Activated naive CD8-positive, alpha-beta T cell treated with anti-CD3 and anti-CD28 coated beads, Interleukin-2, amount 50 U/mL, for 24 hours (primary cell): ENCODE measurements at regions not wholly inside any gene's neighbourhood (a gene's known extent, or its start where the extent isn't known, plus 50 kb on each side); places are given as distances from the start of the nearest gene placed in this dataset.
"Not testable (repeated sequence)": the region's sequence is repeated elsewhere in the genome, so short reads cannot be mapped to it uniquely, and the experiment has no call there.

ENCODE experiments used
- ATAC-seq: fragments of 150-1000 bp; cut with Tn5 transposase; one replicate; pipeline ENCODE4 v1.10.0; 2021
- DNase-seq: peaks from one replicate; pipeline ENCODE4 v3.0.0; 2021
- H3K27ac Mint-ChIP-seq: one replicate; pipeline ENCODE4 v1.8.0; 2021; ENCODE audit warnings: mild to moderate bottlenecking, mixed read lengths
- H3K27me3 Mint-ChIP-seq: one replicate; pipeline ENCODE4 v1.8.0; 2021; ENCODE audit warnings: mixed read lengths
- H3K36me3 Mint-ChIP-seq: one replicate; pipeline ENCODE4 v1.8.0; 2021; ENCODE audit warnings: low read depth, mixed read lengths
- H3K4me1 Mint-ChIP-seq: one replicate; pipeline ENCODE4 v1.8.0; 2021; ENCODE audit warnings: mixed read lengths
- H3K4me3 Mint-ChIP-seq: one replicate; pipeline ENCODE4 v1.8.0; 2021; ENCODE audit warnings: mild to moderate bottlenecking, moderate library complexity, mixed read lengths
- H3K9me3 Mint-ChIP-seq: one replicate; pipeline ENCODE4 v1.8.0; 2021; ENCODE audit warnings: mixed read lengths

DNA sequence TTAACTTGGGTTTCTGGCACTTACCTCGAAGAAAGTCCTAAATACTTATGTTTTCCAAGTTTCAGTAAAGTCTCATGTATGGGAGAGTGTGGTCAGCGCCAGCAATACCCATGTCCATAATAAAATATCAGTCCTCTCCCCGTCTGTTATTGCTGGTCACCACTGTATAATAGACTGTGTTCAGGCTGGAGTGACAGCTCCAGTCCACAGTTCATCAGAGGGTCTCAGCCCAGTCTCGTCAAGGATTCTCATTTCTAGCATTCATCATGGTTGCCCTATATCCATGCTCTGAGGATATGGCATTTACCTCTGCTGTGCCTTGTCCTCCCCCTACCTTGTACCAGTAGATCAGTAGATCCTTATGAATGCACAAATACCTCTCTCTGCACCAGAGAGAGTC is 384.5 kb downstream of the NPIPA7 start:
- Mint-ChIP-seq H3K27ac (no peak overlapping the region), H3K36me3 (no peaks in the 10 kb centered on the region), H3K4me1 (no peaks in the 10 kb centered on the region), H3K27me3 (peaks cover 5% of the 10 kb centered on the region), H3K4me3 (no peak overlapping the region), H3K9me3 (peaks cover 4% of the 10 kb centered on the region)
- DNase-seq = no peak
- ATAC-seq = no peak

DNA sequence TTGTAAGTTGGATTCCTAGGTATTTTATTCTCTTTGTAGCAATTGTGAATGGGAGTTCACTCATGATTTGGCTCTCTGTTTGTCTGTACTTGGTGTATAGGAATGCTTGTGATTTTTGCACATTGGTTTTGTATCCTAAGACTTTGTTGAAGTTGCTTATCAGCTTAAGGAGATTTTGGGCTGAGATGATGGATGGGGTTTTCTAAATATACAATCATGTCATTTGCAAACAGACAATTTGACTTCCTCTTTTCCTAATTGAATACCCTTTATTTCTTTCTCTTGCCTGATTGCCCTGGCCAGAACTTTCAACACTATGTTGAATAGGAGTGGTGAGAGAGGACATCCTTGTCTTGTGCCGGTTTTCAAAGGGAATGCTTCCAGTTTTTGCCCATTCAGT is 391.8 kb downstream of the NPIPA7 start:
- not testable (repeated sequence) for DNase-seq, H3K4me1 Mint-ChIP-seq, H3K27ac Mint-ChIP-seq, ATAC-seq, H3K4me3 Mint-ChIP-seq, H3K9me3 Mint-ChIP-seq, H3K36me3 Mint-ChIP-seq
- peaks cover 10% of the 10 kb centered on the region for H3K27me3 Mint-ChIP-seq

GRCh38 chr16:16774389-16774788 is 395.4 kb downstream of the NPIPA7 start:
- ATAC-seq (no peak), DNase-seq (no peak)
- no peak overlapping the region for H3K4me3 Mint-ChIP-seq
- no peak overlapping the region for H3K27ac Mint-ChIP-seq
- no peaks in the 10 kb centered on the region for H3K9me3 Mint-ChIP-seq
- peaks cover 7% of the 10 kb centered on the region for H3K27me3 Mint-ChIP-seq
- H3K36me3 Mint-ChIP-seq = no peaks in the 10 kb centered on the region
- no peaks in the 10 kb centered on the region for H3K4me1 Mint-ChIP-seq

GRCh38 chr16:16778332-16778731 is 399.4 kb downstream of the NPIPA7 start:
- no peak overlapping the region for H3K27ac Mint-ChIP-seq
- H3K36me3 Mint-ChIP-seq = no peaks in the 10 kb centered on the region
- DNase-seq (no peak), ATAC-seq (no peak)
- H3K27me3 Mint-ChIP-seq = peaks cover 2% of the 10 kb centered on the region
- no peak overlapping the region for H3K4me3 Mint-ChIP-seq
- H3K4me1 Mint-ChIP-seq = no peaks in the 10 kb centered on the region
- no peaks in the 10 kb centered on the region for H3K9me3 Mint-ChIP-seq

DNA sequence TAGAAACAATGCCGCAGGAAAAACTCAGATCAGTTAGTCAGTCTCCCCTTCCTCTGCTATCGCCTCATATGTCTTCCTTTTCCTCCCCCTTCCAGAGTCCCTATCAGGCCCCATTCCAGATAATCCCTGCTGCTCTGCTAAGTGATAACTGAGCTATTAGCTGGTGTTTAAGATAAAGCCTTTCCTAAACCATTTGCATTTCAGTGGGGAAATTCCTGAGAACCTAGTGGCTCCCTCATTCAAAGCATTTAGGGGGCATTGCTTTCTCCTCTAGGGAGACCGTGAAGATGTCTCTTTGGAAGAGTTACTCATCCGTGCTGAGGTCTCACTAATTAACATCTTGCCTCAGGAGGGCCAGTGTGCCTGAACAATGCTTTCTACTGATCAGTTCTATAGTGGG is 401.6 kb downstream of the NPIPA7 start:
- Mint-ChIP-seq H3K27ac (no peak overlapping the region), H3K4me1 (no peaks in the 10 kb centered on the region), H3K36me3 (no peaks in the 10 kb centered on the region), H3K27me3 (peaks cover 2% of the 10 kb centered on the region), H3K9me3 (no peaks in the 10 kb centered on the region), H3K4me3 (no peak overlapping the region)
- ATAC-seq = no peak
- DNase-seq = no peak

- H3K36me3 Mint-ChIP-seq = no peaks in the 10 kb centered on the region
- no peaks in the 10 kb centered on the region for H3K27me3 Mint-ChIP-seq
- H3K27ac Mint-ChIP-seq = no peak overlapping the region
- H3K4me1 Mint-ChIP-seq = no peaks in the 10 kb centered on the region
- ATAC-seq (no peak), DNase-seq (no peak)
- no peak overlapping the region for H3K4me3 Mint-ChIP-seq
- no peaks in the 10 kb centered on the region for H3K9me3 Mint-ChIP-seq
Observed at GRCh38 chr16:16782153-16782552, 403.2 kb downstream of the NPIPA7 start.

DNA sequence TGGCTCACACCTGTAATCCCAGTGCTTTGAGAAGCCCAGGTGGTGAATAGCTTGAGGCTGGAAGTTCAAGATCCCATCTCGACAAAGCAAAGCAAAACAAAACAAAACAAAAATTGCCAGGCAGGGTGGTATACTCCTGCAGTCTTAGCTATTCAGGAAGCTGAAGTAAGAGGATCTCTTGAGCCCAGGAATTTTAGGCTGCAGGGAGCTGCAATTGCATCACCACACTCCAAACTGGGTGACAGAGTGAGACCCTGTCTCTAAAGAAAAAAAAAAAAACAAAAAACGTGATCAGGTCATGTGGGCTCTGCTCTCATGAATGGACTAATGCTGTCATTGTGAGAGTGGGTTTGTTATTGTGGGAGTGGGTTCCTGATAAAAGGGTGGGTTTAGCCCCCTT is 409.1 kb downstream of the NPIPA7 start:
- Mint-ChIP-seq H3K27ac (no peak overlapping the region), H3K4me3 (no peak overlapping the region), H3K9me3 (peaks cover 10% of the 10 kb centered on the region), H3K27me3 (peaks cover 2% of the 10 kb centered on the region), H3K4me1 (no peaks in the 10 kb centered on the region), H3K36me3 (peaks cover 4% of the 10 kb centered on the region)
- no peak for DNase-seq
- no peak for ATAC-seq

GRCh38 chr16:16790597-16790996 is 411.7 kb downstream of the NPIPA7 start:
- H3K9me3 Mint-ChIP-seq = peaks cover 10% of the 10 kb centered on the region
- ATAC-seq (no peak), DNase-seq (no peak)
- H3K4me1 Mint-ChIP-seq = no peaks in the 10 kb centered on the region
- H3K36me3 Mint-ChIP-seq = peaks cover 4% of the 10 kb centered on the region
- no peak overlapping the region for H3K4me3 Mint-ChIP-seq
- no peak overlapping the region for H3K27ac Mint-ChIP-seq
- peaks cover 2% of the 10 kb centered on the region for H3K27me3 Mint-ChIP-seq

DNA sequence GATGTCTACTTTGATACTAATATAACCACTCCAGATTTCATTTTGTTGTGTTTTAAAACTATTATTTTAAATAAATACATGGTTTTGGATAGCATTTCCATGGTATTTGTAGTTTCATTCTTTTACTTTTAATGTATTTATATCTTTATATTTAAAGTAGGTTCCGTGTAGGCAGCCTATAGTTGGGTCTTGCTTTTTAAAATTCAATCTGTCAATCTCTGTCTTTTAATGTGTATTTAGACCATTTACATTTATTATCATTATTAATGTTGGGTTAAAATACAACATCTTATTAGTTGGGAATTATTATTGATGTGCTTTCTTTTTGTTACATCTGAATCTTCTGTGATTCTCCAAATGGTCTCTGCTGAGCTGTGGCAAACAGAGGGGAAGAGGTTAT is 412.1 kb downstream of the NPIPA7 start:
- no peak overlapping the region for H3K4me3 Mint-ChIP-seq
- H3K4me1 Mint-ChIP-seq = no peaks in the 10 kb centered on the region
- DNase-seq (no peak), ATAC-seq (no peak)
- no peak overlapping the region for H3K27ac Mint-ChIP-seq
- H3K9me3 Mint-ChIP-seq = peaks cover 10% of the 10 kb centered on the region
- H3K36me3 Mint-ChIP-seq = peaks cover 4% of the 10 kb centered on the region
- H3K27me3 Mint-ChIP-seq = peaks cover 2% of the 10 kb centered on the region

DNA sequence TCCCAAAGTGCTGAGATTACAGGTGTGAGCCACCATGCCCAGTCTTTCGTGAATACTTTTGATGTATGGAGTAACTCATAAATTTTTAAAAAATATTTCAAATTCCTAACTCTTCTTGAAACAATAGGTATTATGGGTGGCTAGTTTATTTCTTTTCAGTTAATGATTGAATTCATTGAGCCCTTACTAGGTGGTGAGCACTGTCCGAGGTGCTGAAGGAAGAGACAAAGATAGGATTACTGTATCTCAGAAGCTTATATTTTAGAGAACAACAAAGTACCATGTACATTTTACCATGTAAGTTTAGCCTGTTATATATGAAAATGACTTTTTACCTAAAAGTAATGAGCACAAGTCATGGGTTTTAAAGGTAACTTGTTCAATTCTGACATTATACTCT is 418.3 kb downstream of the NPIPA7 start:
- Mint-ChIP-seq H3K27me3 (peaks cover 3% of the 10 kb centered on the region), H3K4me1 (no peaks in the 10 kb centered on the region), H3K9me3 (no peaks in the 10 kb centered on the region), H3K36me3 (peaks cover under 1% of the 10 kb centered on the region), H3K27ac (no peak overlapping the region), H3K4me3 (no peak overlapping the region)
- no peak for ATAC-seq
- no peak for DNase-seq

- Mint-ChIP-seq H3K4me1 (no peaks in the 10 kb centered on the region), H3K27me3 (peaks cover 3% of the 10 kb centered on the region), H3K4me3 (no peak overlapping the region), H3K9me3 (no peaks in the 10 kb centered on the region), H3K36me3 (no peaks in the 10 kb centered on the region), H3K27ac (no peak overlapping the region)
- DNase-seq = no peak
- no peak for ATAC-seq
Observed at GRCh38 chr16:16798504-16798903, 419.6 kb downstream of the NPIPA7 start.

DNA sequence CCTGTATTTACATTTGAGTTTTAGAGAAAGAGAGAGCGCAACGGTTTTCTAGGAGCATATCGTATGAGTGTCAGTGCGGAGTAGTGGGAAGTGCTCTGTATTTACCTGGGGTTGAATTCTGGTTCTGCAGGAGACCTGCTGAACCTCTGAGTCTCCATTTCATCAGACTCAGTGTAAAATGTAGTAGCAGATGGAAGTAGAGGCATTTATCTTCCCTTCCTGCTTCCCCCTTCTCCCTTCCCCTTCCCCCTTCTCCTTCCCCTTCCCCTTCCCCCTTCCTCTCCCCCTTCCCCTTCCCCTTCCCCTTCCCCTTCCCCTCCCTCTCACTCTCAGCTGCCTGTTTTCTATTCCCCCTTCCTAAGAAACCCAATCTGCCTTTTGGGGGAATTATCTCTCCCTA is 426.9 kb downstream of the NPIPA7 start:
- no peak overlapping the region for H3K4me3 Mint-ChIP-seq
- H3K36me3 Mint-ChIP-seq = no peaks in the 10 kb centered on the region
- no peak overlapping the region for H3K27ac Mint-ChIP-seq
- H3K27me3 Mint-ChIP-seq = peaks cover 5% of the 10 kb centered on the region
- ATAC-seq = no peak
- no peaks in the 10 kb centered on the region for H3K9me3 Mint-ChIP-seq
- H3K4me1 Mint-ChIP-seq = no peaks in the 10 kb centered on the region
- DNase-seq = no peak

DNA sequence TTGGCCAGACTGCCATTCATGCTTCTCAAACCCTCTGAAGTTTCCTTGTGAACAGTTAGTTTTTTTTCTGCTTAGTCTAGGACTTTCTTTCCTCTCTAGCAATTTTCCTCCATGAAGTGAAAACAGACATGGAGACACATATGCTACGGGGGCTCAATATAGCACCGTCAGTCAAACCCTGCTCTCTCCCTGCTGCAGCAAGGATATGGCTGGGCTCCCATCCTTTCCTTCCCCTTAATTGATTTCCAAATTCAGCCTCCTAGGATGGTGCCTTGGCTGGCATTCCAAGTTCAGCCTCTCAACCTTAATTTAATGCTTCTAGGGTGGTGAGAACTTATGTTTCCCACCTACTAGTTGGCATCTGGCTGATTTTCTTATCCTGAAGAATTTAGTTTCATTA is 436.7 kb downstream of the NPIPA7 start:
- peaks cover 6% of the 10 kb centered on the region for H3K9me3 Mint-ChIP-seq
- no peak overlapping the region for H3K27ac Mint-ChIP-seq
- no peaks in the 10 kb centered on the region for H3K4me1 Mint-ChIP-seq
- no peak overlapping the region for H3K4me3 Mint-ChIP-seq
- H3K36me3 Mint-ChIP-seq = no peaks in the 10 kb centered on the region
- ATAC-seq (no peak), DNase-seq (no peak)
- peaks cover 8% of the 10 kb centered on the region for H3K27me3 Mint-ChIP-seq

DNA sequence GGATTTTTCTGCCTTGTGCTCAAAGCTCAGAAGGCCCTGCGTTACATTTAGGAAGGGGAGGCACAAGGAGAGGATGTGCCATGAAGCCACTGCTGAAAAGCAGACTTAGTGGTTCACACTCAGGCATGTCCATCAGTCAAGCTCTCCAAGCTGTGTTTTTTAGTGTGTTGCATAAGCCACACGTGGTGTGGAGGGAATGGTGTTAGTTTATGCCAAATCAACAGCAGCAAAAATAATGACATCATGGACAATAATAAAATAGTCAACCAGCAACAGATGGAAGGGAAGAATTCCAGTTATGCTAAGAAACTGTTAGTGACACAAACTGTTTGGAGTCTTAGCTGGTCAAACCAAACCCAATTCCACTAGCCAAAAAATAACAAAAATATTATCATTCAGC is 438.3 kb downstream of the NPIPA7 start:
- Mint-ChIP-seq H3K9me3 (peaks cover 18% of the 10 kb centered on the region), H3K4me3 (no peak overlapping the region), H3K4me1 (no peaks in the 10 kb centered on the region), H3K27ac (no peak overlapping the region), H3K36me3 (no peaks in the 10 kb centered on the region), H3K27me3 (peaks cover 5% of the 10 kb centered on the region)
- DNase-seq (no peak), ATAC-seq (no peak)

GRCh38 chr16:16821261-16821660 is 442.3 kb downstream of the NPIPA7 start:
- DNase-seq = no peak
- Mint-ChIP-seq H3K4me1 (no peaks in the 10 kb centered on the region), H3K36me3 (no peaks in the 10 kb centered on the region), H3K27ac (no peak overlapping the region), H3K27me3 (peaks cover 11% of the 10 kb centered on the region), H3K9me3 (peaks cover 29% of the 10 kb centered on the region), H3K4me3 (no peak overlapping the region)
- no peak for ATAC-seq

DNA sequence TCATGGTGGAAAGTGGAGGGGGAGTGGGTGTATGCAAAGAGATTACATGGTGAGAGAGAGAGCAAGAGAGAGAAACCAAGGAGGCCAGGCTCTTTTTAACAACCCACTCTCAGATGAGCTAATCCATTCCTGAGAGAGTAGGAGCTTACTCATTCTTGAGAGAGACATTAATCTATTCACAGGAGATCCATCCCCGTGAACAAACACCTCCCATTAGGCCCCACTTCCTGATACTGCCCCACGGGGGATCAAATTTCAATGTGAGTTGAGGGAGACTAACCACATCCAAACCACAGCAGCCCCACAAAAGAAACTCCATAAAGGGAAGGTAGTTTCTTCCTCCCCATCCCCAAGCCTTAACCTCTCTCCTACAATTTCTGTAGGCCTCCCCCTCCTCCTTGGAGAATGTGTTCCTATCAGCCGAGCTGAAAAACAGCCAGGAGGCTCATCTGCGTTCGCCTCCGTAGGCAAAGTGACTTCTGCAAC is 450.0 kb downstream of the NPIPA7 start:
- no peak overlapping the region for H3K27ac Mint-ChIP-seq
- no peaks in the 10 kb centered on the region for H3K36me3 Mint-ChIP-seq
- H3K9me3 Mint-ChIP-seq = peaks cover 5% of the 10 kb centered on the region
- DNase-seq = no peak
- peaks cover 8% of the 10 kb centered on the region for H3K4me1 Mint-ChIP-seq
- H3K4me3 Mint-ChIP-seq = no peak overlapping the region
- H3K27me3 Mint-ChIP-seq = peaks cover 26% of the 10 kb centered on the region
- peak; percentile 46 for ATAC-seq
